Uterus (tissue), 2 donors: ENCODE measurements at regions not wholly inside any gene's neighbourhood (a gene's known extent, or its start where the extent isn't known, plus 50 kb on each side); places are given as distances from the start of the nearest gene placed in this dataset.

Experiments used
- POLR2A ChIP-seq, 2 donors: fragments of 450-650 bp; IDR thresholded peaks; one replicate each; pipeline ENCODE4 v1.6.1; 2016; ENCODE audit warnings: antibody characterized with exemption in 2 of 2, mild to moderate bottlenecking in 1 of 2, moderate library complexity in 1 of 2
- TF ChIP-seq, protein P1 (sequence below), 4 experiments: fragments of 200-600 bp in 2 of 4; fragments of 450-650 bp in 2 of 4; sonication (generic) in 2 of 4; IDR thresholded peaks; one replicate each; pipeline ENCODE4 v1.5.1; 2016 to 2019; ENCODE audit warnings: antibody characterized with exemption in 4 of 4, mild to moderate bottlenecking in 2 of 4, moderate library complexity in 1 of 4

- TF ChIP-seq, protein P1, sequence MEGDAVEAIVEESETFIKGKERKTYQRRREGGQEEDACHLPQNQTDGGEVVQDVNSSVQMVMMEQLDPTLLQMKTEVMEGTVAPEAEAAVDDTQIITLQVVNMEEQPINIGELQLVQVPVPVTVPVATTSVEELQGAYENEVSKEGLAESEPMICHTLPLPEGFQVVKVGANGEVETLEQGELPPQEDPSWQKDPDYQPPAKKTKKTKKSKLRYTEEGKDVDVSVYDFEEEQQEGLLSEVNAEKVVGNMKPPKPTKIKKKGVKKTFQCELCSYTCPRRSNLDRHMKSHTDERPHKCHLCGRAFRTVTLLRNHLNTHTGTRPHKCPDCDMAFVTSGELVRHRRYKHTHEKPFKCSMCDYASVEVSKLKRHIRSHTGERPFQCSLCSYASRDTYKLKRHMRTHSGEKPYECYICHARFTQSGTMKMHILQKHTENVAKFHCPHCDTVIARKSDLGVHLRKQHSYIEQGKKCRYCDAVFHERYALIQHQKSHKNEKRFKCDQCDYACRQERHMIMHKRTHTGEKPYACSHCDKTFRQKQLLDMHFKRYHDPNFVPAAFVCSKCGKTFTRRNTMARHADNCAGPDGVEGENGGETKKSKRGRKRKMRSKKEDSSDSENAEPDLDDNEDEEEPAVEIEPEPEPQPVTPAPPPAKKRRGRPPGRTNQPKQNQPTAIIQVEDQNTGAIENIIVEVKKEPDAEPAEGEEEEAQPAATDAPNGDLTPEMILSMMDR (IDR thresholded peaks at IDR 0.05), result no peak
- TF ChIP-seq POLR2A (IDR thresholded peaks at IDR 0.05), result no peak
These were observed 97.2 kb downstream of the HDGFL1 start for GRCh38 chr6:22666586-22666985.
